H9 (cell line): ENCODE measurements at regions not wholly inside any gene's neighbourhood (a gene's known extent, or its start where the extent isn't known, plus 50 kb on each side); places are given as distances from the start of the nearest gene placed in this dataset.

Experiments
- DNase-seq: peaks from one replicate; pipeline ENCODE4 v3.0.0-alpha.2; 2017
- H2AFZ ChIP-seq: one replicate; pipeline ENCODE4 v1.6.1; 2013; ENCODE audit warnings: mild to moderate bottlenecking, low read length, control low read depth, moderate library complexity
- H2AK5ac ChIP-seq: 2 replicates; pipeline ENCODE4 v1.6.1; 2013; ENCODE audit warnings: low read length, control low read depth, mixed read lengths; ENCODE audit not compliant: insufficient read length
- H2BK120ac ChIP-seq: one replicate; pipeline ENCODE4 v1.6.1; 2013; ENCODE audit warnings: low read depth, mild to moderate bottlenecking, low read length, control low read depth, inconsistent platforms; ENCODE audit not compliant: poor library complexity, severe bottlenecking
- H2BK12ac ChIP-seq: 2 replicates; pipeline ENCODE4 v1.6.1; 2013; ENCODE audit warnings: low read length, control low read depth, mixed read lengths, low read depth; ENCODE audit not compliant: insufficient read length
- H2BK15ac ChIP-seq: 2 replicates; pipeline ENCODE4 v1.6.1; 2013; ENCODE audit warnings: low read depth, low read length, control low read depth
- H2BK20ac ChIP-seq: one replicate; pipeline ENCODE4 v1.6.1; 2013; ENCODE audit warnings: low read depth, mild to moderate bottlenecking, low read length, control low read depth, inconsistent platforms; ENCODE audit not compliant: poor library complexity, severe bottlenecking
- H2BK5ac ChIP-seq: 2 replicates; pipeline ENCODE4 v1.6.1; 2013; ENCODE audit warnings: low read length, control low read depth, mixed read lengths; ENCODE audit not compliant: insufficient read length
- H3K14ac ChIP-seq: 2 replicates; pipeline ENCODE4 v1.6.1; 2013; ENCODE audit warnings: low read length, control low read depth; ENCODE audit not compliant: insufficient read depth
- H3K18ac ChIP-seq: 2 replicates; pipeline ENCODE4 v1.6.1; 2013; ENCODE audit warnings: low read depth, mild to moderate bottlenecking, mixed read lengths, low read length, control low read depth; ENCODE audit not compliant: insufficient read length
- H3K23ac ChIP-seq: 2 replicates; pipeline ENCODE4 v1.6.1; 2013; ENCODE audit warnings: low read length, control low read depth, mixed read lengths, low read depth; ENCODE audit not compliant: insufficient read length
- H3K23me2 ChIP-seq: 2 replicates; pipeline ENCODE4 v1.6.1; 2013; ENCODE audit warnings: low read depth, mild to moderate bottlenecking, mixed read lengths, low read length, control low read depth; ENCODE audit not compliant: insufficient read length, poor library complexity, severe bottlenecking
- H3K27ac ChIP-seq: 2 replicates; pipeline ENCODE4 v1.5.1; 2013; ENCODE audit warnings: low read length, control low read depth, mixed read lengths, low read depth; ENCODE audit not compliant: insufficient read length
- H3K27me3 ChIP-seq: 2 replicates; pipeline ENCODE4 v1.6.1; 2013; ENCODE audit warnings: low read length, control low read depth, inconsistent platforms; ENCODE audit not compliant: insufficient read depth
- H3K4ac ChIP-seq: 2 replicates; pipeline ENCODE4 v1.6.1; 2013; ENCODE audit warnings: low read depth, mild to moderate bottlenecking, control low read depth, inconsistent platforms, low read length, moderate library complexity
- H3K4me1 ChIP-seq: 2 replicates; pipeline ENCODE4 v1.6.1; 2013; ENCODE audit warnings: low read length, control low read depth, inconsistent platforms; ENCODE audit not compliant: insufficient read depth
- H3K4me2 ChIP-seq: 2 replicates; pipeline ENCODE4 v1.6.1; 2013; ENCODE audit warnings: low read length, control low read depth, mixed read lengths; ENCODE audit not compliant: insufficient read length, insufficient read depth
- H3K56ac ChIP-seq: 2 replicates; pipeline ENCODE4 v1.6.1; 2013; ENCODE audit warnings: low read depth, mild to moderate bottlenecking, mixed read lengths, low read length, control low read depth; ENCODE audit not compliant: insufficient read length
- H3K79me1 ChIP-seq: 2 replicates; pipeline ENCODE4 v1.6.1; 2013; ENCODE audit warnings: low read depth, mild to moderate bottlenecking, moderate library complexity, low read length, control low read depth, inconsistent platforms; ENCODE audit not compliant: insufficient read depth, poor library complexity, severe bottlenecking
- H3K79me2 ChIP-seq: 2 replicates; pipeline ENCODE4 v1.6.1; 2013; ENCODE audit warnings: low read length, control low read depth, inconsistent platforms; ENCODE audit not compliant: insufficient read depth
- H3K9ac ChIP-seq: 2 replicates; pipeline ENCODE4 v1.6.1; 2013; ENCODE audit warnings: low read length, control low read depth, mixed read lengths; ENCODE audit not compliant: insufficient read length; ENCODE audit errors: extremely low read depth
- H3K9me3 ChIP-seq: one replicate; pipeline ENCODE4 v1.6.1; 2013; ENCODE audit warnings: low read depth, low read length, inconsistent platforms; ENCODE audit not compliant: control insufficient read depth
- H3T11ph ChIP-seq: one replicate; pipeline ENCODE4 v1.6.1; 2013; ENCODE audit warnings: mild to moderate bottlenecking, low read length, control low read depth, inconsistent platforms
- H4K20me1 ChIP-seq: one replicate; pipeline ENCODE4 v1.6.1; 2013; ENCODE audit not compliant: control insufficient read depth, insufficient read length, insufficient read depth
- H4K5ac ChIP-seq: 2 replicates; pipeline ENCODE4 v1.6.1; 2013; ENCODE audit warnings: low read depth, mild to moderate bottlenecking, mixed read lengths, low read length, control low read depth; ENCODE audit not compliant: insufficient read length
- H4K8ac ChIP-seq: replicated peaks from 2 replicates; pipeline ENCODE4 v1.6.1; 2013; ENCODE audit warnings: low read length, control low read depth, mixed read lengths, low read depth; ENCODE audit not compliant: insufficient read length
- H4K91ac ChIP-seq: 2 replicates; pipeline ENCODE4 v1.6.1; 2013; ENCODE audit warnings: low read depth, mild to moderate bottlenecking, moderate library complexity, mixed read lengths, low read length, control low read depth; ENCODE audit not compliant: insufficient read length
- H3K27ac Mint-ChIP-seq, 3 experiments: 2 replicates in 2 of 3; 3 replicates in 1 of 3; pipeline ENCODE4 v1.8.0; 2020 to 2021; ENCODE audit warnings: mixed read lengths in 3 of 3, mild to moderate bottlenecking in 1 of 3, moderate library complexity in 1 of 3
- H3K27me3 Mint-ChIP-seq: 2 replicates; pipeline ENCODE4 v1.8.0; 2021; ENCODE audit warnings: low read depth, mild to moderate bottlenecking, moderate library complexity, mixed read lengths
- H3K36me3 Mint-ChIP-seq, 3 experiments: 2 replicates in 2 of 3; 3 replicates in 1 of 3; pipeline ENCODE4 v1.8.0; 2020 to 2021; ENCODE audit warnings: low read depth in 3 of 3, mixed read lengths in 3 of 3; ENCODE audit not compliant: insufficient read depth in 1 of 3
- H3K4me1 Mint-ChIP-seq, 2 experiments: 2 replicates each; pipeline ENCODE4 v1.8.0; 2020; ENCODE audit warnings: mixed read lengths in 2 of 2
- H3K4me3 Mint-ChIP-seq, 2 experiments: 2 replicates in 1 of 2; 3 replicates in 1 of 2; pipeline ENCODE4 v1.8.0; 2020 to 2021; ENCODE audit warnings: mild to moderate bottlenecking in 2 of 2, mixed read lengths in 2 of 2, moderate library complexity in 1 of 2
- H3K9me3 Mint-ChIP-seq, 2 experiments: 2 replicates in 1 of 2; 3 replicates in 1 of 2; pipeline ENCODE4 v1.8.0; 2020; ENCODE audit warnings: mild to moderate bottlenecking in 2 of 2, mixed read lengths in 2 of 2, moderate library complexity in 1 of 2
- WGBS: extraction: QIAGEN DNeasy Blood & Tissue Kit; methylation state at CpG from one replicate; pipeline ENCODE4 v1.1.7; 2013; ENCODE audit warnings: missing lambda C conversion rate, low lambda C conversion rate, mixed read lengths; ENCODE audit not compliant: insufficient read length; ENCODE audit errors: extremely low coverage; 5-methylcytosine and 5-hydroxymethylcytosine counted together
- TF ChIP-seq, protein P1 (sequence below): fragments of 200-600 bp; sonication (generic); conservative IDR thresholded peaks from 3 replicates; pipeline ENCODE4 v1.8.0; 2021; ENCODE audit warnings: antibody characterized with exemption, mild to moderate bottlenecking

DNA sequence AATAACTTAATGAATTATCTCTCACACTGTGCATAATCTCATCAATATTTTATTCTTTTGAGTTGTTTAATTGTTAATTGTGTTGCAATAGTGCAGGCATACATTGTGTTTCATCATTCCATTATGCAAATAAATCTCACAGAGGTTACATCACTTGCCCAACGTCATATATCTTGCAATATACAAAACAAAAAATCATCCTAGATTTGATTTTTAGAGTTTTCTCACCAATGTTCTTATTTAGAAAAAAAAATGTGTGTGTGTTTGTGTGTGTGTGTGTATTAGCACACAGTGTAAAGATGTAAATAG, 662.5 kb upstream of the GBE1 start:
- H3K4me3 Mint-ChIP-seq = no peak overlapping the region
- H3K27ac Mint-ChIP-seq = no peak overlapping the region; a peak in 1 of 7 replicates
- Histone ChIP-seq H3K18ac (no peak overlapping the region), H2BK20ac (no peak overlapping the region), H2AFZ (no peak overlapping the region), H4K20me1 (no peaks in the 10 kb centered on the region), H3T11ph (no peak overlapping the region), H3K23me2 (peaks cover 2% of the 10 kb centered on the region), H3K4me2 (peak overlapping the region; percentile 61), H3K14ac (no peak overlapping the region), H3K9ac (no peak overlapping the region), H3K9me3 (no peaks in the 10 kb centered on the region), H3K79me2 (no peaks in the 10 kb centered on the region), H3K4me1 (peaks cover 4% of the 10 kb centered on the region; the same call in 1 of the 2 replicates), H4K8ac (no peak overlapping the region), H4K5ac (no peak overlapping the region), H3K4ac (no peak overlapping the region), H3K79me1 (no peaks in the 10 kb centered on the region), H3K27me3 (no peaks in the 10 kb centered on the region), H2BK15ac (no peak overlapping the region), H2AK5ac (no peak overlapping the region), H2BK12ac (no peak overlapping the region), H4K91ac (no peak overlapping the region), H3K27ac (no peak overlapping the region), H2BK5ac (no peak overlapping the region), H3K56ac (no peak overlapping the region), H2BK120ac (no peak overlapping the region), H3K23ac (no peak overlapping the region)
- peaks cover 48 to 55% of the 10 kb centered on the region in 2 experiments for H3K4me1 Mint-ChIP-seq
- DNase-seq = no peak
- H3K36me3 Mint-ChIP-seq = no peaks in the 10 kb centered on the region
- no CpG with 5 or more reads among the region's 1 CpG for WGBS
- TF ChIP-seq, protein P1, sequence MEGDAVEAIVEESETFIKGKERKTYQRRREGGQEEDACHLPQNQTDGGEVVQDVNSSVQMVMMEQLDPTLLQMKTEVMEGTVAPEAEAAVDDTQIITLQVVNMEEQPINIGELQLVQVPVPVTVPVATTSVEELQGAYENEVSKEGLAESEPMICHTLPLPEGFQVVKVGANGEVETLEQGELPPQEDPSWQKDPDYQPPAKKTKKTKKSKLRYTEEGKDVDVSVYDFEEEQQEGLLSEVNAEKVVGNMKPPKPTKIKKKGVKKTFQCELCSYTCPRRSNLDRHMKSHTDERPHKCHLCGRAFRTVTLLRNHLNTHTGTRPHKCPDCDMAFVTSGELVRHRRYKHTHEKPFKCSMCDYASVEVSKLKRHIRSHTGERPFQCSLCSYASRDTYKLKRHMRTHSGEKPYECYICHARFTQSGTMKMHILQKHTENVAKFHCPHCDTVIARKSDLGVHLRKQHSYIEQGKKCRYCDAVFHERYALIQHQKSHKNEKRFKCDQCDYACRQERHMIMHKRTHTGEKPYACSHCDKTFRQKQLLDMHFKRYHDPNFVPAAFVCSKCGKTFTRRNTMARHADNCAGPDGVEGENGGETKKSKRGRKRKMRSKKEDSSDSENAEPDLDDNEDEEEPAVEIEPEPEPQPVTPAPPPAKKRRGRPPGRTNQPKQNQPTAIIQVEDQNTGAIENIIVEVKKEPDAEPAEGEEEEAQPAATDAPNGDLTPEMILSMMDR = no peak
- H3K27me3 Mint-ChIP-seq = no peaks in the 10 kb centered on the region
- no peaks in the 10 kb centered on the region for H3K9me3 Mint-ChIP-seq
